GM12872 (cell line): ENCODE measurements at regions not wholly inside any gene's neighbourhood (a gene's known extent, or its start where the extent isn't known, plus 50 kb on each side); places are given as distances from the start of the nearest gene placed in this dataset.

Experiments used
- TF ChIP-seq, protein P1 (sequence below): IDR thresholded peaks from 3 replicates; pipeline ENCODE4 v1.5.1; 2011; ENCODE audit warnings: low read depth, mild to moderate bottlenecking, low read length, moderate library complexity; ENCODE audit not compliant: insufficient read depth

DNA sequence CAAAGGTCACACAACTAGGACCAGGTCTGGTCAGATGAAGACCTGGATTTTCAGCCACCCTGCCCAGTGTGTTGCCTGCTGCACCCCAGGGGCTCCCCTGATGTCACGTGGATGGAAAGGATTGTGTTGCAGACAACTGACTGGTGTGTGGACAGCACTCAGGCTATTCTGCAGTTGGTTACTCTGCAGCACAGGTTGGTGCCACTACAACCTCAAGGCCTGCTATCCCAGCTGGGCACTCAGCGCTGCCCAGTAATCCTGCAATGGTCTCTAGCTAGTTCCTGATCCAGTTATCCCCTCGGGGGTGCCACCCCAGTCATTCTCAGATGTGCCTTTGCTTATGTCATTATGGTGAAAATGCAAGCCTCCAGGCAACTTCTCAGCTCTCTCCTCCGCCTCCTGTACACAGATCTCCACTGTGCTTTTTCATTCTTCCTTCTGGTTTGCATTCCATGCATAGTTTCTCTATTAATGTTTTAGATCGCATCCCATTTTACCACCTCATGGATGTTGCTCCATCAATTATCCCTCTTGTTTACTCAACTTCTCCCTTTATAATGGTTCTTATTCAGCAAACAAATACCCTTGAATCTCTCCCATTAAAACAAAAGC is 503.2 kb upstream of the CAMK1G start:
- TF ChIP-seq, protein P1, sequence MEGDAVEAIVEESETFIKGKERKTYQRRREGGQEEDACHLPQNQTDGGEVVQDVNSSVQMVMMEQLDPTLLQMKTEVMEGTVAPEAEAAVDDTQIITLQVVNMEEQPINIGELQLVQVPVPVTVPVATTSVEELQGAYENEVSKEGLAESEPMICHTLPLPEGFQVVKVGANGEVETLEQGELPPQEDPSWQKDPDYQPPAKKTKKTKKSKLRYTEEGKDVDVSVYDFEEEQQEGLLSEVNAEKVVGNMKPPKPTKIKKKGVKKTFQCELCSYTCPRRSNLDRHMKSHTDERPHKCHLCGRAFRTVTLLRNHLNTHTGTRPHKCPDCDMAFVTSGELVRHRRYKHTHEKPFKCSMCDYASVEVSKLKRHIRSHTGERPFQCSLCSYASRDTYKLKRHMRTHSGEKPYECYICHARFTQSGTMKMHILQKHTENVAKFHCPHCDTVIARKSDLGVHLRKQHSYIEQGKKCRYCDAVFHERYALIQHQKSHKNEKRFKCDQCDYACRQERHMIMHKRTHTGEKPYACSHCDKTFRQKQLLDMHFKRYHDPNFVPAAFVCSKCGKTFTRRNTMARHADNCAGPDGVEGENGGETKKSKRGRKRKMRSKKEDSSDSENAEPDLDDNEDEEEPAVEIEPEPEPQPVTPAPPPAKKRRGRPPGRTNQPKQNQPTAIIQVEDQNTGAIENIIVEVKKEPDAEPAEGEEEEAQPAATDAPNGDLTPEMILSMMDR: no peak

DNA sequence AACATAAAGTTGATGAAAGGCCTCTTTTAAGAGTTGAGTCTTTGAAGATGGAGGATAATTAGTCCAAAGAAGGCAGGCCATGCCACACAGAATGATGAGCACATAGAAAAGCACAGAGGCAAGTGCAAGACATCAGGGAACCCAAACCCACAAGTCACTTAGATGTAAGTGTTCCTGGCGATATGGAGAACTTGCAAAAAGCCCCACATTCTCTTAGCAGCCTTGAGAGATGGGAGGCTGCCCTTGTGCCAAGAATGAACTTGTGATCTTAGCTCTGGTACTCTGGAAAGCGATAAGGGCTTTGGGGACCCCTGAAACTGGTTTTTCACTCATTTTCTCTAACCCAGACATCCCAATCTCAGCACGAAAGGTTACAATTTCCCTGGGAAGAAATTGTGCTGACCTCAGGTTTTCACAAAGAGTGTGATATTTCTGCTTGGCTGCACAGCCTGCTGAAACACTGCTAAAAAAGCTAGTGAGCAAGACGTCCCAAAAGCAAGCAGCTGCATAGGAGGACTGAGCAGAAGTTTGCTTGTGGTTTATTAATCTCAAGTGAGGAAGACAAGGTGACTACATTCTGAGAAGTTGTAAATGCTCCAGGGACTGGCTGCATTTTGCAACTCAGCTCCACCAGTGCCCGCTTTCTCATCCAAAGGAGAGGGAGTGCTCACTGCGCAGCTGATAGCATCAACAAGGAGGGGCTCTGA is 496.9 kb upstream of the CAMK1G start:
- TF ChIP-seq, protein P1: no peak

DNA sequence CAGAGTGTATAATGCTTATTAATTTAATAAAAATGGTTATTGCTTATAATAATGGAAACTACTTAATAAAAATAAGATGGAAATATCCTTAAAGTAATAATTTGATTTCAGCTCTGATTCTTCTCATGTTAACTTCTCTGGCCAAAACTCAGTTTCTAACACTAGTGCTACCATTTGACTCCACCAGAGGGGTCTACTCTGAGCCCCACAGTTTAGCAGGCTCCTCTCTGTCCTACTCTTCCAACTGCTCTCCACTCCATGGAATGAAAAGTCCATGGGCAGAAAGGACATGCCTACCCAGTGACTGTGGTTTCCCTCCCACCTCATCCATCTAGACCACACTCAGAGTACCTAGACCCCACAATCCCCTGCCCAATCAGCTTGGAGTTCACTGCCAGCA is 489.1 kb upstream of the CAMK1G start:
- TF ChIP-seq, protein P1: peak; percentile 23; the same call in 1 of the 3 replicates

DNA sequence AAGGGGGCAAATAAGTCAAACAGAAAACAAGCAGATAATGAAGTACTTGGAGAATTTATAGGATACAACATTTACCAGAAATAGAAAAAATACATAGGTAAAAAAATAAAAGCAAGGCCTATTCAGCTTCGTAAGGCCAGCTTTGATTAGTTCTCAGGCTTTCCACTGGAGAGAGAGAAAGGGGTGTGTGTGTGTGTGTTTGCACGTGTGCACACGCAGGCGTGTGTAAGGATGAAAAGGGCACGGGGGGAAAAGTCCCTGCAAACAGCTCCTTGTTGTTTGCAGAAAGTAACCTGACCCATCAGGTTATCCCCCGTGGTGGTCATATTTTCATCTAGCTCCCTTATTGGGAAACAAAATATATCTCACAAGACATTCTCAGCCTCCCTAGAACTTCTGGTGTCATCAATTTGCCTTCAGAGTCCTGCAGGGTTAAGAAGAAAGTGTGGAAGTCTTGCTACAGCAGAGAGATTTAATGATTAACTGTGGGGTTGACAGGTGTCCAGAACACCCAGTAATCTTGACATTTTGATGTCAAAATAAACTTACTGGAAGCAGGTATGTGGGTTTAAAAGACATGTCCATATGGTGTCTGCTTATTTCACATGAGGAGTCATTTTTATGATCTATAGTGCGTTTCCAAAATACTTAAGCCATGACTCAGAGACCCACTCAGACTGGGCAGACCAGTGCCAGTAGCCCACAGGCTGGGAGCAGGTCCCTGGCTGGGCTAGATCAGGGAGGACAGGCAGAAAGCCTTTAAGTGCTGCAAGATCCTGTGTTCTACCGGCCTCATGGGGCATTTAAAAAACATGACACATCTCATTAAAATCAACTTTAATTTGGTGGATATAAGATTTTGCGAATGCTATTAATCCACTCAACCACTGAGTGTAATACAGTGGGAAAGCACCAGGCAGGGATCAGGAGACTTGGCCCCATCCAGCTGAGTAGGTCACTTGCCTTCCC is 487.6 kb upstream of the CAMK1G start:
- TF ChIP-seq, protein P1: no peak

DNA sequence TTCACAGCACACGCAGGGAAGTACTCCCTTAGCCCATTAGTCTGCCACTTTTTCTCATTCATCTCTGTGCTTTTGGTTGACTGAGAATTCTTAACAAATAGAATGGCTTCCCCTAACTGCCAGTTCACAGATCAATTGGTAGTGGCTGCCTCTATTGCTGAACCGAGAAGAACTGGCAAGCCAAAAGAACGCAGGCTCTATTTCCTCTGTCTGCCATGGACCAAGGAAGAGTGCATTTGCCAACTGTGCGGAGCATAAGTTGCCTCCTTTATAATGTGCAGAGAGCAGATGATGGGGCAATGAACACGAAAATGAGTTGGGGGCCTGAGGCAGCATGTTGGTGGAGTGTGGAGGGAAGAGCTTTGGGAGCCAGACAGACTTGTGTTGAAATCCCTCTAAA is 483.1 kb upstream of the CAMK1G start:
- TF ChIP-seq, protein P1: no peak

DNA sequence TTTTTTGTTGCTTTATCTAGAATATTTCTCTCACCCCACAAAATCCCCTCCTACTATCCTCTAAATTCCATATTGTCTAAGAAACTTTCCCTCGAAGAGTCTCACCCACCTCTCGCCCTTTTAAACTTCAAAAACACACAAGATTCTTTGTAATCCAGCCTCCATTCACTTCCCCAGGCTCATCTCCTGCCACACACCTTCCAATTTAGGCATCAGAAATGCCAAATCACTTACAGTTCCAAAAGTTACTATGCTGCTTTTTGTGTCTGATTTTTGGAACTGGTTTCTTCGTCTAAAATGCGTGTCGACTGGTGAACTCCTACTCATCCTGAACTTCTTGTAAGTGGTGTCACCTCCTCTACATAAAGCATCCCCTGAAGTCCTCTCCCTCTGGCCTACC is 482.4 kb upstream of the CAMK1G start:
- TF ChIP-seq, protein P1: no peak

DNA sequence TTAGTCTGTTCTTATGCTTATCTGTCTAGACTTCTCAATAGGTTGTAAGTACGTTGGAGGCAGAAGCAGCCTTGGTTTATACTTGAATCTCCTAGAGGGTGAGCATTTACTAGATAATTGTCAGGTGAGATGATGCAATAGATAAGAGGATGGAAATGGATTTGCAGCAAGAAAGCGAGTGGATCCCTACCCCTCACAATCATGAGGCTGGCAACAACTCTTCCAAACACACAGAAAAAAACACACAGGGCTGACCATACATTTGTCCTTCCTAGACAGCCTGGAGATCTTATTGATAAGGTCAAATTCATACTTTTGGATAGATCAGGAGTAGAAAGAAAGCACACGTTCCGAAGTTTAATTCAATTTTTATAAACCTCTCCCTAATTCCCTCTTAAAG is 481.4 kb upstream of the CAMK1G start:
- TF ChIP-seq, protein P1: no peak
